ENCODE measurements at regions not wholly inside any gene's neighbourhood (a gene's known extent, or its start where the extent isn't known, plus 50 kb on each side); places are given as distances from the start of the nearest gene placed in this dataset.

- DNase-seq, result no peak
Observed at GRCh38 chr9:31608881-31609280, 775.6 kb upstream of the ACO1 start.

GRCh38 chr9:31612336-31613030 lies 772.0 kb upstream of the ACO1 start:
- DNase-seq, result no peak
- TF ChIP-seq POLR2A (IDR thresholded peaks at IDR 0.05; ENCODE audit: low read length), result no peak
- TF ChIP-seq GATA1 (IDR thresholded peaks at IDR 0.05; ENCODE audit: low read depth, low read length), result no peak

More at GRCh38 chr9:31608881-31609280, 775.6 kb upstream of the ACO1 start:
- TF ChIP-seq POLR2A (IDR thresholded peaks at IDR 0.05; ENCODE audit: low read length), result no peak
- no peak for TF ChIP-seq GATA1 (IDR thresholded peaks at IDR 0.05; ENCODE audit: low read depth, low read length)

- DNase-seq, result no peak
- TF ChIP-seq POLR2A (IDR thresholded peaks at IDR 0.05; ENCODE audit: low read length) (no peak), GATA1 (IDR thresholded peaks at IDR 0.05; ENCODE audit: low read depth, low read length) (no peak)
Observed at GRCh38 chr9:31615966-31616365, 768.5 kb upstream of the ACO1 start.

DNA sequence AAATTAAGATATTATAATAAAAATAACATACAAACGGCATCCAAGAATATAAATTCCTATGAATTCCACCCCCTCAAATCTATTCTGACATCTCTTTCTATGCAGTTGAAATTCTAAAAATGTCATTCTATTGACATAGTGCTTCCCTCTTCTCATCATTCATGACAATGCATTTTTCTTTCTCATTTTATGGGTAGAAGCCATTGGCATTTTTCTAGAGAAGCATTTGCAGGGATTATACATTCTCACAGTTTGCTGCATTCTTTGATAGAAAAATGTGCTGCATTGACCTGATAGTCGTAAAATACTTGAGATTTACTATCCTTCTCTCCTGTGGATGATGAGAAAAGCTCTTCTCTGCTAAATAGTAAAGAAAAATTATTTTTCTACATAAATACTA lies 760.9 kb upstream of the ACO1 start:
- TF ChIP-seq GATA1 (IDR thresholded peaks at IDR 0.05; ENCODE audit: low read depth, low read length), result no peak
- TF ChIP-seq POLR2A (IDR thresholded peaks at IDR 0.05; ENCODE audit: low read length), result no peak
- DNase-seq, result no peak

GRCh38 chr9:31629292-31629691 lies 755.2 kb upstream of the ACO1 start:
- no peak for TF ChIP-seq GATA1 (IDR thresholded peaks at IDR 0.05; ENCODE audit: low read depth, low read length)
- TF ChIP-seq POLR2A (IDR thresholded peaks at IDR 0.05; ENCODE audit: low read length), result no peak
- no peak for DNase-seq

- no peak for TF ChIP-seq POLR2A (IDR thresholded peaks at IDR 0.05; ENCODE audit: low read length)
- no peak for TF ChIP-seq GATA1 (IDR thresholded peaks at IDR 0.05; ENCODE audit: low read depth, low read length)
- no peak for DNase-seq
Observed at GRCh38 chr9:31637265-31637664, 747.2 kb upstream of the ACO1 start.

GRCh38 chr9:31637861-31638260 lies 746.6 kb upstream of the ACO1 start:
- TF ChIP-seq GATA1 (IDR thresholded peaks at IDR 0.05; ENCODE audit: low read depth, low read length) (no peak), POLR2A (IDR thresholded peaks at IDR 0.05; ENCODE audit: low read length) (no peak)
- DNase-seq, result no peak

DNA sequence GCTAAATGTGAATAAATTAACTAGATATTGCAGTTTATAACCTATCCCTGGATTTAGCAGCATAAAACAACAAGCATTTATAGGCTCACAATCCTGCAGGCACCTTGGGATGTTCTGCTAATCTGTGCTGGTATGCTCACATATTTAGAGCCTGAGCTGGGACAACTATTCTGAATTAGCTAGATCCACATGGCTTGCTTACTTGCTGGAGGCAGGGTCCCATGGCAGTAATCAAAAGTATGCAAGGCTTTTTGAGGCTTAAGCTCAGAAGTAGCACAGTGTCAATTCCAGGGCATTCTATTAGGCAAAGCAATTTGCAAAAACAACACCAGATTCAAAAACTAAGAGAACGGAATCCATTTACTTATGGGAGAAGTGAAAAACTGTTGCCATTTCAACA lies 745.0 kb upstream of the ACO1 start:
- DNase-seq, result no peak
- no peak for TF ChIP-seq GATA1 (IDR thresholded peaks at IDR 0.05; ENCODE audit: low read depth, low read length)
- TF ChIP-seq POLR2A (IDR thresholded peaks at IDR 0.05; ENCODE audit: low read length), result no peak

GRCh38 chr9:31669311-31669710 lies 715.1 kb upstream of the ACO1 start:
- TF ChIP-seq POLR2A (IDR thresholded peaks at IDR 0.05; ENCODE audit: low read length), result no peak
- no peak for TF ChIP-seq GATA1 (IDR thresholded peaks at IDR 0.05; ENCODE audit: low read depth, low read length)
- DNase-seq, result no peak

DNA sequence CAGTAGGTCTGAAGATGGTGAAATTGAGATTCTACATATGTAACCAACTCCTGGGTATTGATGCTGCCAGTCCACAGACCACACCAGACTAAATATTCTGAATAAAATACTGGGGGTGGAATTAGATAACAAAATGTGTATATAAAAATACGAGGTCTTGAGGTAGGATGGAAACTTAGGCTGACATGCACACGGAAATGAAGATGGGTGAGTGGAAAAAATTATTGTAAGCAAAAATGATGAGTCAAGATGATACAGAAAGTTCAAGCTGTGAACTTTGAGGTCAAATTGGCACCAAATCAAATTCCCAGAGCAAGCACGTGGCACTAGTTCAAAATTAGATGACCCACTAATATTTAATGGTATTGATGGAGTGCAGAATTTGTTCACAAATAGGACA lies 713.4 kb upstream of the ACO1 start:
- no peak for TF ChIP-seq GATA1 (IDR thresholded peaks at IDR 0.05; ENCODE audit: low read depth, low read length)
- no peak for DNase-seq

DNA sequence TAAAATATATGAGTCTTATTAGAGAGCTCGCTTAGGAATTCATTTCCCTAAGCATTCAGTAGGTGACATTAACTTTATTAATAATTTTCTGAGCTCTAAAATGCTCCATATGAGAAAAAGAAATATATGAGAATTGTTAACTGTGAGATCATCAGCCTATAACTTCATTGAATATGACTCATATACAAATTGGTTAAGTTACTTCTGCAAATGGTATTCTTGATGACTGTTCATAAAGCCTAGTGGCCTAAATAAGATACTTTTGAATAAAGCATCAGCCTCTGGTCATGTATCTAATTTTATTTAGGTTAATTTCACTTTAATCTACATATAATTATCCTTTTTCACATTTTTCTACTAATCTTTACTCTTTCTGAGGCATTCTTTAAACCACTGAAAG lies 710.2 kb upstream of the ACO1 start:
- TF ChIP-seq POLR2A (IDR thresholded peaks at IDR 0.05; ENCODE audit: low read length), result no peak
- no peak for TF ChIP-seq GATA1 (IDR thresholded peaks at IDR 0.05; ENCODE audit: low read depth, low read length)
- no peak for DNase-seq

DNA sequence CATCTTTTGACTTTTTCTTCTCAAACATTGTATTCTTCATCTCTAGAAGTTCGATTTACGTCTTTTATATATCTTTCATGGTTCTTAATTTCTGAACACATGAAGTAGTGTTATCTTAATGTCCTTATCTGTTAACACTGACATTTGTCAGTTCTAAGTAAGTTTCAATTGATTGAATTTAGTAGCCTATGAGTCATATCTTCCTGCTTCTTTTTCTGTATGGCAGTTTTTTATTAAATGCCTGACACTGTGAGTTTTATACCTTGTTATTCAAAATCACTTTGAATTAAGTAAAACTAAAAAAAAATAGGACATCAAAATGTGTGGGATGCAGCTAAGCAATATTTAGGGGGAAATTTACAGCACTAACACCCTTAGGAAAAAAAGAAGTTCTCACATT lies 707.0 kb upstream of the ACO1 start:
- TF ChIP-seq POLR2A (IDR thresholded peaks at IDR 0.05; ENCODE audit: low read length) (no peak), GATA1 (IDR thresholded peaks at IDR 0.05; ENCODE audit: low read depth, low read length) (no peak)

GRCh38 chr9:31677877-31678276 lies 706.6 kb upstream of the ACO1 start:
- TF ChIP-seq GATA1 (IDR thresholded peaks at IDR 0.05; ENCODE audit: low read depth, low read length) (no peak), POLR2A (IDR thresholded peaks at IDR 0.05; ENCODE audit: low read length) (no peak)

More for the DNA sequence above, 707.0 kb upstream of the ACO1 start:
- no peak for DNase-seq

GRCh38 chr9:31683116-31683515 lies 701.3 kb upstream of the ACO1 start:
- no peak for TF ChIP-seq GATA1 (IDR thresholded peaks at IDR 0.05; ENCODE audit: low read depth, low read length)
- TF ChIP-seq POLR2A (IDR thresholded peaks at IDR 0.05; ENCODE audit: low read length), result no peak
- DNase-seq, result no peak

More at GRCh38 chr9:31677877-31678276, 706.6 kb upstream of the ACO1 start:
- DNase-seq, result no peak

GRCh38 chr9:31697956-31698355 lies 686.5 kb upstream of the ACO1 start:
- TF ChIP-seq POLR2A (IDR thresholded peaks at IDR 0.05; ENCODE audit: low read length), result no peak
- no peak for TF ChIP-seq GATA1 (IDR thresholded peaks at IDR 0.05; ENCODE audit: low read depth, low read length)
- no peak for DNase-seq

Data from erythroblast (primary cell).